ENCODE measurements at regions not wholly inside any gene's neighbourhood (a gene's known extent, or its start where the extent isn't known, plus 50 kb on each side); places are given as distances from the start of the nearest gene placed in this dataset.
"Not testable (repeated sequence)": the region's sequence is repeated elsewhere in the genome, so short reads cannot be mapped to it uniquely, and the experiment has no call there.

DNA sequence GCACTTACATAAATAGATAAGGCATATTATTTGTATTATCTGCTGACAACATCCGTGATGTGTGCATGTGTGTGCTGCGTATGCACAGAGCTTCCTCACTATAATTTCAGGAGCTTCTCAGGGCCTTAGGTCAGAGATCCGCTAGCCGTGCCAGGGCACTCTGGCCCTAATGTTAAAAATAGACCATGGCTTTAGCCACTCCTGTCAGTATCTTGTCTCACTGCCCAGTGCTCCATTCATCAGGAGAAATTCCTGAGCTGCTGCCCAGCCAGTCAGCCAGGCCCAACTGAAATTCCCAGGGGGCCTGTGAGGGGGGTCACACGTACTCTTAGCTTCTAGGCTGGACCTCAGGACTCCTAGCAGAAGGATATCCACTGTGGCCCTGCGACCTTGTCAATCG is 70.0 kb upstream of the ABHD2 start:
- intact Hi-C loops (cut with micrococcal nuclease), result no loop called here
- CTCF ChIA-PET, result interaction anchor here (0.6 to 2.9 kb wide), 5 partner anchors 13 to 1174 kb away, joined by 3 to 28 read pairs (median 4); no protein-coding TSS in a partner anchor

DNA sequence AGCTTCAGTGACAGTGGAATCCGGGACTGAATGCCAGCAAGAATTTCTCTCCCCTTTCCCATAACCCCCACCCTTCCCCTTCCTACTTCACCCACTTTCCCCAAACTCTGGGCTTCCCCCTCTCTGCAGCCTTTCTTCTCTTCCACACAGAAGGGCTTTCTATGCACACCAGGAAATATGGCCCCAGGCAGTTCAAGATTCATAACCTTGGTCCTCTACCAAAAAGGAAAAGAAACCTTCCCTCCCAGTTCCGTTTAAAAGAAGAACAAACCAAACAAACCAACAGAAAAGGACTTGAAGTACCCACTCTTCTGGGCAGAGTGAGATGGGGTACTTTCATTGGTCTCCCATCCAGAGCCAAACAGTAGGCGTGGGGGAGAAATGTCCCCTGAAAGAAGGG is 68.8 kb upstream of the ABHD2 start:
- CTCF ChIA-PET, result interaction anchor here (2.9 kb wide), 1 partner anchor 115 kb away, joined by 28 read pairs; no protein-coding TSS in a partner anchor
- Mint-ChIP-seq H3K9me3 (no peaks in the 10 kb centered on the region), H3K36me3 (ENCODE audit: low read depth) (no peaks in the 10 kb centered on the region), H3K27ac (no peak overlapping the region), H3K4me1 (ENCODE audit: low read depth) (peaks cover 12% of the 10 kb centered on the region), H3K4me3 (no peak overlapping the region), H3K27me3 (ENCODE audit: low read depth) (peaks cover 3% of the 10 kb centered on the region)
- DNase-seq, result no peak
- intact Hi-C loops (cut with micrococcal nuclease), result no loop called here

More for the DNA sequence above, 70.0 kb upstream of the ABHD2 start:
- Mint-ChIP-seq H3K9me3 (no peaks in the 10 kb centered on the region), H3K27me3 (ENCODE audit: low read depth) (peaks cover 3% of the 10 kb centered on the region), H3K4me1 (ENCODE audit: low read depth) (peaks cover 12% of the 10 kb centered on the region), H3K27ac (no peak overlapping the region), H3K36me3 (ENCODE audit: low read depth) (no peaks in the 10 kb centered on the region), H3K4me3 (no peak overlapping the region)
- no peak for DNase-seq

DNA sequence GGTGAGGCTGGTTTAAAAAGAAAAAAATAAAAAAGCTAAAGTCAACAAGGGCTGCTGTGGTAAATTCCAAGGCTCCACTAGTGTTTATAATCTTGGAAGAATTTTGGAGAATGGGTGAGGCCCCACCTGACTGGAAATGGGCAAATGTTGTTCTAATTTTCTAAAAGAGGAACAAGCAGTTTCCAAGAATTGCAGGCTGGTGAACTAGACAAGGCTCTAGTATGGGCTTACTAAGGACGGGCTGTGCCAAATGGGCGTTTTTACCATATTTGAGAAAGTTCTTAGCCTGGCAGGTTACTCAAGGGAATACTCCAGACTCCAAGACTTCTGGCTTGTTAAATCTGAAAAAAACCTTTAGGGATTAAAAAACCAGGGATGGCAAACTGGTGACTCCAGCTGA is 67.0 kb upstream of the ABHD2 start:
- H3K27ac Mint-ChIP-seq, result no peak overlapping the region
- CTCF ChIA-PET, result interaction anchor here (1.3 to 1.7 kb wide), 2 partner anchors 36 to 117 kb away, joined by 3 to 5 read pairs; no protein-coding TSS in a partner anchor
- no peaks in the 10 kb centered on the region for H3K36me3 Mint-ChIP-seq (ENCODE audit: low read depth)
- intact Hi-C loops (cut with micrococcal nuclease), result no loop called here
- H3K4me1 Mint-ChIP-seq (ENCODE audit: low read depth), result peaks cover 12% of the 10 kb centered on the region
- DNase-seq, result no peak
- peaks cover 3% of the 10 kb centered on the region for H3K27me3 Mint-ChIP-seq (ENCODE audit: low read depth)
- no peak overlapping the region for H3K4me3 Mint-ChIP-seq
- no peaks in the 10 kb centered on the region for H3K9me3 Mint-ChIP-seq

DNA sequence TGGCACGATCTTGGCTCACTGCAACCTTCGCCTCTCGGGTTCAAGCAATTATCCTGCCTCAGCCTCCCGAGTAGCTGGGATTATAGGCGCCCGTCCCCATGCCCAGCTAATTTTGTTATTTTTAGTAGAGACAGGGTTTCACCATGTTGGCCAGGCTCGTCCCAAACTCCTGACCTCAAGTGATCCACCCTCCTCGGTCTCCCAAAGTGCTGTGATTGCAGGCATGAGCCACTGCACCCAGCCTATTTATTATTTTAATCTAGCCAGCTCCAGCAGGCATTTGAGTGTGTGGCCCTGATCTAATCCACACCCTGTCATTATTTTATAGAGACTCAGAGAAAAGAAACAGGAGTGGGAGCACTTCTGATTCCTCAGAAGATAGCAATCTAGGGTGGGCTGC is 66.4 kb upstream of the ABHD2 start:
- H3K27me3 Mint-ChIP-seq (ENCODE audit: low read depth); H3K4me1 Mint-ChIP-seq (ENCODE audit: low read depth); H3K27ac Mint-ChIP-seq; H3K4me3 Mint-ChIP-seq; H3K9me3 Mint-ChIP-seq; H3K36me3 Mint-ChIP-seq (ENCODE audit: low read depth); DNase-seq; intact Hi-C loops (cut with micrococcal nuclease): not testable (repeated sequence)
- CTCF ChIA-PET, result interaction anchor here (0.9 to 1.0 kb wide), 2 partner anchors 36 to 117 kb away, joined by 4 to 7 read pairs; no protein-coding TSS in a partner anchor

DNA sequence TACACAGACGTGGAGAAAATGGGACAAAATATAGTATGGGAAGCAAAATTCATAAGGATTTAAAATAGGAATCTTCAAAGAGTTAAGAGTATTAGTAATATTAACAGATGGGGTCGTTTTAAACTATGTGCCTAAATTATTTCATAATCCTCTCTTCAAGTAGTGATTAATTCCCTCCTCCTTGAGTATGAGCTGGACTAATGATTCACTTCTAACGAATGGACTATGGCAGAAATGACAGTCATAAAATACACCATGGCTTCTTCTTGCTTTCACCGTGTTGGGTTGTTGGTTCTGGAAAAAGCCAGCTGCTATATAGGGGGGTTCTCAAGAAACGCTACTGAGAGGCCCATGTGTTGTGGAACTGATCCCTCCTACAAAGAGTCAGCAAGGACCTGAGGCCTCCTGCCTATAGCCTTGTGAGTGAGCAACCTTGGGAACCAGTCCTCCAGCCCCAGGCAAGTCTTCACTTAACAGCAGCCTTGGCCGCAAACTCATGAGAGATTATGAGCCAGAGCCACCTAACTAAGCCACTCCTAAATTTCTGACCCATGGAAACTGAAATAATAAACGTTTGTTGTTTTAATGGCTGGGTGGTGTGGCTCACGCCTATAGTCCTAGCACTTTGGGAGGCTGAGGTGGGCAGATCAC is 64.8 kb upstream of the ABHD2 start:
- no peaks in the 10 kb centered on the region for H3K4me1 Mint-ChIP-seq (ENCODE audit: low read depth)
- no peaks in the 10 kb centered on the region for H3K9me3 Mint-ChIP-seq
- CTCF ChIA-PET, result interaction anchor here (2.1 kb wide), 1 partner anchor 119 kb away, joined by 6 read pairs; no protein-coding TSS in a partner anchor
- no peak overlapping the region for H3K4me3 Mint-ChIP-seq
- intact Hi-C loops (cut with micrococcal nuclease), result no loop called here
- DNase-seq, result no peak
- no peaks in the 10 kb centered on the region for H3K36me3 Mint-ChIP-seq (ENCODE audit: low read depth)
- H3K27ac Mint-ChIP-seq, result no peak overlapping the region
- no peaks in the 10 kb centered on the region for H3K27me3 Mint-ChIP-seq (ENCODE audit: low read depth)

DNA sequence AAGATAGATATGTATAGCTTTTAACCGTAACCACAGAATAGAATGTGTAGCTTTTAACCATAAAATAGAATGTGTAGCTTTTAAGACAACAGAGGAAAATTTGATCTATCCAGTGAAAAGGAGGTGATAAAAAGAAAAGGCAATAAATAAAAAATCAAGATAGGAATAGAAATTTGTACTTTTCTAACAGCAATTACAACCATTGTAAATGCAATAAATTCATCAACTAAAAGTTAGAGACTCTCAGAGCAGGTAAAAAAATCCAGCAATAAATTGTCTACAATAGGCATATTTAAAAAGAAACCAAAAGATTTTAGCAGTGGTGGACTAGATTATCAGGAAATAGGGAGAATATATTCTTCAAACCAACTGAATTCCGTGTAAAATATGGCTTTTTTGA is 63.8 kb upstream of the ABHD2 start:
- intact Hi-C loops (cut with micrococcal nuclease), result no loop called here
- DNase-seq, result no peak
- H3K4me3 Mint-ChIP-seq, result no peak overlapping the region
- no peaks in the 10 kb centered on the region for H3K9me3 Mint-ChIP-seq
- H3K27me3 Mint-ChIP-seq (ENCODE audit: low read depth), result no peaks in the 10 kb centered on the region
- H3K36me3 Mint-ChIP-seq (ENCODE audit: low read depth), result no peaks in the 10 kb centered on the region
- no peak overlapping the region for H3K27ac Mint-ChIP-seq
- no peaks in the 10 kb centered on the region for H3K4me1 Mint-ChIP-seq (ENCODE audit: low read depth)
- CTCF ChIA-PET, result interaction anchor here (2.1 kb wide), 1 partner anchor 120 kb away, joined by 6 read pairs; no protein-coding TSS in a partner anchor

DNA sequence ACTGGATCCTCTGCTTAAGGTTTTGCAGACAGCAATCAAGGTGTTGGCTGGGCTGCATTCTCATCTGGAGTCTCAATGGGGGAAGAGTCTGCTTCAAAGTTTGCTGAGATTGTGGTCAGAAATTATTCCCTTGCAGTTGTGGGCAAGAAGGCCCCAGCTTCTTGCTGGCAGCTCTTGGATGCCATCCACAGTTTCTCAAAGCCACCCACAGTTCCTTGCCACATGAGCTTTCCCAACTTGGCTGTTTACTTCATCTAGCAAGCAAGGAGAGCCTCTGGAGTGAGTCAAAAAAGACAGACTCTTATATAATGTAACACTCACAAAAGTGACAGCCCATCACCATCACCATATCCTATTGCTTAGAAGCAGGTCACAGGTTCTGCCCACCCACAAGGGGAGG is 62.1 kb upstream of the ABHD2 start:
- CTCF ChIA-PET, result interaction anchor here (1.3 kb wide), 1 partner anchor 121 kb away, joined by 3 read pairs; no protein-coding TSS in a partner anchor
- Mint-ChIP-seq H3K4me1 (ENCODE audit: low read depth) (no peaks in the 10 kb centered on the region), H3K27ac (no peak overlapping the region), H3K4me3 (no peak overlapping the region), H3K27me3 (ENCODE audit: low read depth) (no peaks in the 10 kb centered on the region), H3K36me3 (ENCODE audit: low read depth) (no peaks in the 10 kb centered on the region), H3K9me3 (no peaks in the 10 kb centered on the region)
- DNase-seq, result no peak
- intact Hi-C loops (cut with micrococcal nuclease), result no loop called here

DNA sequence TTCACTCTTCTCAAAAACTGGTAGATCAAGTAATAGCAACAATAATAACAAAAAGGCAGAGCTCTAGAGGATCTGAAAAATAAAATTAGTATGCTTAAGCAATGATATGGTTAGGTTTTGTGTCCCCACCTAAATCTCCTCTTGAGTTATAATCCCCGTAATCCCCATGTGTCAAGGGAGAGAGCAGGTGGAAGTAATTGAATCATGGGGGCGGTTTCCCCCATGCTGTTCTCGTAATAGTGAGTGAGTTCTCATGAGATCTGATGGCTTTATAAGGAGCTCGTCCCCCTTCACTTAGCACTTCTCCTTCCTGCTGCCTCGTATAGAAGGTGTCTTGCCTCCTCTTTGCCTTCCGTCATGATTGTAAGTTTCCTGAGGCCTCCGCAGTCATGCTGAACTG is 60.2 kb upstream of the ABHD2 start:
- Mint-ChIP-seq H3K4me3 (no peak overlapping the region), H3K27ac (no peak overlapping the region), H3K9me3 (no peaks in the 10 kb centered on the region), H3K4me1 (ENCODE audit: low read depth) (no peaks in the 10 kb centered on the region), H3K36me3 (ENCODE audit: low read depth) (no peaks in the 10 kb centered on the region), H3K27me3 (ENCODE audit: low read depth) (no peaks in the 10 kb centered on the region)
- intact Hi-C loops (cut with micrococcal nuclease), result no loop called here
- no peak for DNase-seq
- CTCF ChIA-PET, result interaction anchor here (0.7 kb wide), 1 partner anchor 123 kb away, joined by 3 read pairs; no protein-coding TSS in a partner anchor

DNA sequence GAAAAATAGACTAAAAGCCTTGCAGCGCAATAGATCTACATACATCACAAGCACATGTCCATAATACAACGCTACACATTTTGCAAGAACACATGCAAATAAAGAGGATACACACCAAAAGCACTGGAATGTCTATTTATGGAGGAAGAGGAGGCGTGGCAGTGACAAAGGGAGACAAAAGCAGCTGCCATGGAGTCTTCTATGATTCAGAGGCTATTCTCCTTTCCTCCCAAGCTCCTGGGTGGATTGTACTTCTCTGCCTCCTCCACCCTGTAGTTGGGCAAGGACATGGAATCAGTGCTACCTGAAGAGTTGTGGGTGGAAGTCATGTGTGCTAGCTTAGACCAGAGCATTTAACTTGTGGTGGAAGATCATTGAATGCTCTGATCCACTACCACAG is 57.9 kb upstream of the ABHD2 start:
- intact Hi-C loops (cut with micrococcal nuclease), result no loop called here
- Mint-ChIP-seq H3K4me1 (ENCODE audit: low read depth) (no peaks in the 10 kb centered on the region), H3K36me3 (ENCODE audit: low read depth) (no peaks in the 10 kb centered on the region), H3K27me3 (ENCODE audit: low read depth) (no peaks in the 10 kb centered on the region), H3K4me3 (no peak overlapping the region), H3K9me3 (no peaks in the 10 kb centered on the region), H3K27ac (no peak overlapping the region)
- CTCF ChIA-PET, result no interaction called here
- DNase-seq, result no peak

DNA sequence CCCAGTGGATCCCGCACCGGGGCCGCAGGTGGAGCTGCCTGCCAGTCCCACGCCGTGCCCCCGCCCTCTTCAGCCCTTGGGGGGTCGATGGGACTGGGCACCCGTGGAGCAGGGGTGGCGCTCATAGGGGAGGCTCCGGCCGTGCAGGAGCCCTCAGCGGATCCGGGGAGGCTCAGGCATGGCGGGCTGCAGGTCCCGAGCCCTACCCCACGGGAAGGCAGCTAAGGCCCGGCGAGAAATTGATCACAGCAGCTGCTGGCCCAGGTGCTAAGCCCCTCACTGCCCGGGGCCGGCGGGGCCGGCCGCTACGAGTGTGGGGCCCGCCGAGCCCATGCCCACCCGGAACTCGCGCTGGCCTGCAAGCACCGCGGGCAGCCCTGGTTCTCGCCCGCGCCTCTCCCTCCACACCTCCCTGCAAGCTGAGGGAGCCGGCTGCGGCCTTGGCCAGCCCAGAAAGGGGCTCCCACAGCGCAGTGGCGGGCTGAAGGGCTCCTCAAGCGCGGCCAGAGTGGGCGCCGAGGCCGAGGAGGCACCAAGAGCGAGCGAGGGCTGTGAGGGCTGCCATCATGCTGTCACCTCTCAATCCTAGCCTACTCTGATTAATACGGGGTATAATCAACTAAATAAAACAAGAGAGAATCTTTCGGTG is 56.5 kb upstream of the ABHD2 start:
- H3K36me3 Mint-ChIP-seq (ENCODE audit: low read depth); intact Hi-C loops (cut with micrococcal nuclease): not testable (repeated sequence)
- CTCF ChIA-PET, result interaction anchor here (1.7 kb wide), 1 partner anchor 13 kb away, joined by 4 read pairs; no protein-coding TSS in a partner anchor

DNA sequence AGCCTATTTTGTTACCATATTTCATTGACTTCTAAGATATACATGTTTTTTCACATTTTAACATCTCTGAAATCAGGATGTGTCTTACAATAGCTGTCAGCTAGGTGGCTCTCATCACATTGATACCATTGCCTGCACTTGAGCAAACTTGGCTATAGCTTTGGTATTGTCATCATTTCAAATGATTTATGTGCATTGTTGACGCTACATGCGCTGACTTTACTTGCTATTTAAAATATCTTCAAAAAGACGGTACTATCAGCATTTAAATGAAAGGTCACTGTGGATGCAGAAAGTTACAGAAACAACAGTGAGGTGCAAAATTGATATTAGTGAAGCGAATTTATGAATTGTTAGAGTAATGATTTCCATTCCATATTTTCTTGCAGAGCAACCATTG is 54.0 kb upstream of the ABHD2 start:
- H3K9me3 Mint-ChIP-seq, result no peaks in the 10 kb centered on the region
- no peak overlapping the region for H3K27ac Mint-ChIP-seq
- no peaks in the 10 kb centered on the region for H3K4me1 Mint-ChIP-seq (ENCODE audit: low read depth)
- intact Hi-C loops (cut with micrococcal nuclease), result no loop called here
- H3K4me3 Mint-ChIP-seq, result no peak overlapping the region
- no peaks in the 10 kb centered on the region for H3K27me3 Mint-ChIP-seq (ENCODE audit: low read depth)
- CTCF ChIA-PET, result interaction anchor here (0.7 to 1.1 kb wide), 2 partner anchors 143 to 172 kb away, joined by 3 read pairs; no protein-coding TSS in a partner anchor
- no peaks in the 10 kb centered on the region for H3K36me3 Mint-ChIP-seq (ENCODE audit: low read depth)
- DNase-seq, result no peak

More for the DNA sequence above, 56.5 kb upstream of the ABHD2 start:
- not testable (repeated sequence) for DNase-seq; H3K9me3 Mint-ChIP-seq; H3K27me3 Mint-ChIP-seq (ENCODE audit: low read depth); H3K4me1 Mint-ChIP-seq (ENCODE audit: low read depth); H3K4me3 Mint-ChIP-seq; H3K27ac Mint-ChIP-seq

DNA sequence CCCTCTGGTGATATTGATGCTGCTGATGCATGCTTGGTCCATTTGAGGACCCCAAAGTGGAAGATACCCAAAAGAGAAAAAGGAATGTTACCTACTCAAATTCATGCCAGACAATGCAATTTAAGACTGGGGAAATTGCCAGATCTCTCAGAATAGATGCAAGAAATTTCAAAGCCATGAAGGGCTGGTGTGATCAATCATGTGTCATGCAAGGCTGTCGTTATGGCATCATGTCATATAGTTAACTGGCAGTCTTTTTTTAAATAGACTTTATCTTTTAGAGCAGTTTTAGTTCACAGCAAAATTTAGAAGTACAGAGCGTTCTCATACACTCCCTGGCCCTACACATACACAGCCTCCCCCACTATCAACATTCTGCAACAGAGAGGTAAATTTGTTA is 53.1 kb upstream of the ABHD2 start:
- H3K27me3 Mint-ChIP-seq (ENCODE audit: low read depth), result no peaks in the 10 kb centered on the region
- intact Hi-C loops (cut with micrococcal nuclease), result no loop called here
- H3K4me3 Mint-ChIP-seq, result no peak overlapping the region
- DNase-seq, result no peak
- H3K9me3 Mint-ChIP-seq, result no peaks in the 10 kb centered on the region
- no peak overlapping the region for H3K27ac Mint-ChIP-seq
- CTCF ChIA-PET, result no interaction called here
- H3K4me1 Mint-ChIP-seq (ENCODE audit: low read depth), result no peaks in the 10 kb centered on the region
- no peaks in the 10 kb centered on the region for H3K36me3 Mint-ChIP-seq (ENCODE audit: low read depth)

DNA sequence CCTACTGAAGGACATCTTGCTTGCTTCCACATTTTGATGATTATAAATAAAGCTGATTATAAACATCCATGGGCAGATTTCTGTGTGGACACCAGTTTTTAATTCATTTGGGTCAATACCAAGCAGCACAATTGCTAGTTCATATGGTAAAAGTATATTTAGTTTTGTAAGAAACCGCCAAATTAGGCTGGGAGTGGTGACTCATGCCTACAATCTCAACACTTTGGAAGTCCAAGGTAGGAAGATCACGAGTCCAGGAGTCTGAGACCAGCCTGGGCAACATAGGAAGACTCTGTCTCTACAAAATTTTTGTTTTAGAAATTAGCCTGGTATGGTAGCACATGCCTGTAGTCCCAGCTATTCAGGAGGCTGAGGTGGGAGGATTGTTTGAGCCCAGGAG is 52.6 kb upstream of the ABHD2 start:
- H3K4me1 Mint-ChIP-seq (ENCODE audit: low read depth), result no peaks in the 10 kb centered on the region
- intact Hi-C loops (cut with micrococcal nuclease), result no loop called here
- no peak overlapping the region for H3K4me3 Mint-ChIP-seq
- H3K27ac Mint-ChIP-seq, result no peak overlapping the region
- CTCF ChIA-PET, result no interaction called here
- DNase-seq, result no peak
- no peaks in the 10 kb centered on the region for H3K27me3 Mint-ChIP-seq (ENCODE audit: low read depth)
- no peaks in the 10 kb centered on the region for H3K9me3 Mint-ChIP-seq
- H3K36me3 Mint-ChIP-seq (ENCODE audit: low read depth), result no peaks in the 10 kb centered on the region

Data from activated naive CD4-positive, alpha-beta T cell treated with anti-CD3 and anti-CD28 coated beads for 36 hours (primary cell).